Astrocyte of the cerebellum (primary cell): ENCODE measurements at regions not wholly inside any gene's neighbourhood (a gene's known extent, or its start where the extent isn't known, plus 50 kb on each side); places are given as distances from the start of the nearest gene placed in this dataset.
"Not testable (repeated sequence)": the region's sequence is repeated elsewhere in the genome, so short reads cannot be mapped to it uniquely, and the experiment has no call there.

Experiments
- DNase-seq: peaks from one replicate; pipeline ENCODE4 v3.0.0-alpha.2; 2011; ENCODE audit warnings: low read depth
- H3K4me3 ChIP-seq: 2 replicates; pipeline ENCODE4 v1.5.1; 2011; ENCODE audit warnings: mild to moderate bottlenecking, low read depth, low read length, moderate library complexity
- CTCF ChIP-seq: IDR thresholded peaks from 2 replicates; pipeline ENCODE4 v1.5.1; 2012; ENCODE audit warnings: low read length, low read depth, moderate library complexity, mild to moderate bottlenecking; ENCODE audit errors: missing control alignments
- in situ Hi-C: cut with HindIII; loops from 2 replicates; pipeline ENCODE4 v1.10.0; 2017; ENCODE audit warnings: low sequenced_read_pairs

GRCh38 chr15:96144734-96145133 lies 185.8 kb upstream of the NR2F2 start:
- no peak for DNase-seq
- in situ Hi-C loops, result no loop called here
- no peak overlapping the region for H3K4me3 ChIP-seq
- TF ChIP-seq CTCF, result no peak

GRCh38 chr15:96146726-96147125 lies 183.8 kb upstream of the NR2F2 start:
- no peak for DNase-seq
- H3K4me3 ChIP-seq, result no peak overlapping the region
- in situ Hi-C loops, result no loop called here
- no peak for TF ChIP-seq CTCF

- DNase-seq, result no peak
- H3K4me3 ChIP-seq, result no peak overlapping the region
- in situ Hi-C loops, result no loop called here
- no peak for TF ChIP-seq CTCF
Measured at GRCh38 chr15:96147267-96147666, 183.2 kb upstream of the NR2F2 start.

- no peak overlapping the region for H3K4me3 ChIP-seq
- TF ChIP-seq CTCF, result no peak
- in situ Hi-C loops, result no loop called here
- no peak for DNase-seq
Measured at GRCh38 chr15:96150254-96150653, 180.2 kb upstream of the NR2F2 start.

- DNase-seq, H3K4me3 ChIP-seq, in situ Hi-C loops: not testable (repeated sequence)
Measured at GRCh38 chr15:96151749-96152148, 178.8 kb upstream of the NR2F2 start.

GRCh38 chr15:96153929-96154328 lies 176.6 kb upstream of the NR2F2 start:
- no peak overlapping the region for H3K4me3 ChIP-seq
- DNase-seq, result no peak
- TF ChIP-seq CTCF, result no peak
- in situ Hi-C loops, result no loop called here

GRCh38 chr15:96158938-96159337 lies 171.6 kb upstream of the NR2F2 start:
- no peak overlapping the region for H3K4me3 ChIP-seq
- DNase-seq, result no peak
- in situ Hi-C loops, result no loop called here
- no peak for TF ChIP-seq CTCF
